GM19328 (cell line): ENCODE measurements at regions not wholly inside any gene's neighbourhood (a gene's known extent, or its start where the extent isn't known, plus 50 kb on each side); places are given as distances from the start of the nearest gene placed in this dataset.

Experiments used
- ATAC-seq: cut with Tn5 transposase; IDR thresholded peaks from one replicate; pipeline ENCODE4 v1.9.1; 2021; ENCODE audit warnings: mild to moderate bottlenecking, moderate library complexity; ENCODE audit not compliant: unreplicated experiment

DNA sequence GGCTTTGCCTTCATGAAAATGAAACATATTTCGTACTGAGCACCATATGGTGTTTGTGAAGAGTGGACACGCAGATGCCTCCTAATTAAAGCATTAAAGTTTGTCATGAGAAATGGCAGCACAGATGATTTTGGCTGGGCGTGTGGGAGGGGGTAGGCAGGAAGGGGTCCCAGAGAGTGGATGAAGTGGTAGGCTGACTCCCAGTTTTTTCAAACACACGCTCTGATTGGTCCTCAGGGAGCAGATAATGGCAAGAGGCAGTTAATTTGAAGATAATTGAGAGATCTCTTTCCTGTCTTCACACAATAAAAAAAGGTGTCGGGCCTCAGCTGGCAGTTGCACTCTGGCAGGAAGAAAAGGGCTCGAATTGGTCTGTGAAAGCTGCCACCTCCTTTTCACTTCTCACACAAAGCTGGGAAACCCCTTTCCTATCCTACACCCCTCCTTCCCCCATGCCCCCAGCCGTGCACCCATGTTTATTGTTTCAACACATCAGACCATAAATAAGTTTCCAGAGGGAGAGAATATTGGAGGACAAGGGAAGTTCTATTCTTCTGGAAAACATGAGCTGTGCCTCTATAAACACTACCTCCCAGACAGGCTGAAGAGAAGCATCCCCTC, 429.6 kb downstream of the ARHGEF28 start:
- no peak for ATAC-seq

- no peak for ATAC-seq
Measured at GRCh38 chr5:74054641-74055421, 428.8 kb downstream of the ARHGEF28 start.

DNA sequence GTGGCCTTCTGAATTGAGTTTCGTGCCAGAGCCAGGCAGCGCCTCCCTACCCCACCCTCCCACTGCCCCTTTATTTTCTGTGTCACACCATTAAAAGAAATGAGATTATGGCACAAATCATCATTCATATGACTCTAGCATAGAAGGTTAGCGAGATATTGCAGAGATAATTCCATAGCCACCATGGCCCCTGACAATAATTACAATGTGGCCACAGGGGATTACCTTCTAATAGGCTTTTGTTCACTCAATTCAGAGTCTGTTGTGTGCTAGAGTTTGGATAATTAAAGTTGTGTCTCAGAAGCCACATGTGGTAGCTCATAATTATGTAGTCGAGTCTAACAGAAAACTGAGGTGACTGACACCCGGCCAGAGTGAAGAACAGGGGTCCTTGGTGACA, 428.1 kb downstream of the ARHGEF28 start:
- no peak for ATAC-seq

DNA sequence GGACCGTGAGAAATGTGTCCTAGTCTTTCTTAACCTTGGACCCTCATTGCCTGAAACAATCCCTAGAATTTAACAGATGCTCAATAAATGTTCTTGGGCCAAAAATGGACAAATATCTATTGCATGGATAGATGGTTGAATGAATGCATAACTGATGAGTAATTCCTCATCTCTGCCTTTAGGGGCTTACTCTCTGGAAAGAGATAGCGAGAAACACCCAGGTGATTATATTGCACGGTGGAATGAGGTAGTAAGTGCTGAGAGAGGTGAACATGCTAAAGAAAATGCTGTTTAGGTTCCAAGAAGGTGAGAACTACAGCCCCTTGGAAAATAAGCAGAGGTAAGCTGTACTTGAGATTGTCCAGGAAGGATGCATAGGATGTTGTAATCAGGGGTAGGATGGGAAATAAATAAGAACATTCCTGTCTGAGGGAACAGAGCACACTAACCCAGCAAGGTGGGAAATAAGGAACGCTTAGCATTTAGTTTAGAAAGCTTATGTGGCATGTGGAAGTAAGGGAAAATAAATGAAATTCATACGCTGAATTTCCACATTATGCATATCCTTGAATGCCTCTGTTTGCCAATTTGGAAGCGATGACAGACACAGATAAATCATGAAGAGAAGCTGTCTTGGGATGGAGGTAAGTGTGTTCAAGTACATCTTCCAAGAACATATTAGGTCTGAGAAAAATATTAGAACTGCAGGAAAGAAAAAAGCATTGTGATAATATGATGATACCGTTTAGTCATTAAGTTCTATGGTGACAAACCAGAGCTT, 426.6 kb downstream of the ARHGEF28 start:
- ATAC-seq = no peak

- ATAC-seq = no peak
Measured at GRCh38 chr5:74051076-74051475, 425.1 kb downstream of the ARHGEF28 start.

GRCh38 chr5:74044936-74045335, 418.9 kb downstream of the ARHGEF28 start:
- ATAC-seq = no peak

GRCh38 chr5:74042959-74043358, 417.0 kb downstream of the ARHGEF28 start:
- no peak for ATAC-seq

DNA sequence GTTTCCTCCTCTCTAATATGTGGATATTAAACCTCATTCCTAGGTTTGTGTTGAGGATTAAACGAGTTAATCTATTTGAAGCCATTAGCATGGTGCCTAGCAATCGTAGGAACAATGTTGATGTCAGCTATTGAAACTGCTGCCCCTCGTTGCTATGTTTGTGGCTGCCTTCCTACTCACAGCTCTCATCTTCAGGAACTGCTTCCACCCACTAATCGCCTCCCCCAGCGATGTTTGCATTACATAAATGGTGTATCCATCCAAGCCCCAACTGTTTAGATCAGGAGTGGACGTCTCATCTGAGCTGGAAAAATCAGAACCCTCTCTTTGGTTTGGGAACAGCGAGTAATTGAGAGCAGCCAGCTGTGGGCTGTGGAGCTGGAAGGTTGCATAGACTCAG, 416.6 kb downstream of the ARHGEF28 start:
- no peak for ATAC-seq

- no peak for ATAC-seq
Measured at GRCh38 chr5:74041913-74042312, 415.9 kb downstream of the ARHGEF28 start.

- no peak for ATAC-seq
Measured at GRCh38 chr5:74040811-74041491, 415.0 kb downstream of the ARHGEF28 start.

- ATAC-seq = no peak
Measured at GRCh38 chr5:74040065-74040551, 414.1 kb downstream of the ARHGEF28 start.

GRCh38 chr5:74037321-74037720, 411.3 kb downstream of the ARHGEF28 start:
- ATAC-seq = no peak

- ATAC-seq = no peak
Measured at GRCh38 chr5:74035521-74035937, 409.5 kb downstream of the ARHGEF28 start.

GRCh38 chr5:74034733-74035132, 408.7 kb downstream of the ARHGEF28 start:
- no peak for ATAC-seq

DNA sequence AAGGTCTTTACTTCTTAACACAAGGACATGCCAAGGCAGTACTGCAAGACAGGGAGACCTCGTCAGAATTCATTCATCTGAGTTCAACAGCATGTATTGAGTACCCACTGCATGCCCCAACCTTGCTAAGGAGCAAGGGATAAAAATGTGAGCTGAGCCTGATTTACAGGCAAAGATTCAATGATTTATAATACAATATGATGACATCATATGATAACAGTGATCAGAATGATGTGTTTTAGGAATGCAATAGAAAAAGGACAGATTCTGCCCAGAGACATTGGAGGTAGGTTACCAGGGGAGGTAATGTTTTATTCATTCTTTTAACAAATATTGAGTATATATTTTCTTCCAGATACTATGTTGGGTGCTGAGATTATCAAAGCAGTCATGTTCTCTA, 406.6 kb downstream of the ARHGEF28 start:
- ATAC-seq = no peak

- no peak for ATAC-seq
Measured at GRCh38 chr5:74031536-74031935, 405.5 kb downstream of the ARHGEF28 start.

GRCh38 chr5:74030821-74031220, 404.8 kb downstream of the ARHGEF28 start:
- no peak for ATAC-seq

- no peak for ATAC-seq
Measured at GRCh38 chr5:74030371-74030770, 404.4 kb downstream of the ARHGEF28 start.

- ATAC-seq = no peak
Measured at GRCh38 chr5:74028976-74029375, 403.0 kb downstream of the ARHGEF28 start.

DNA sequence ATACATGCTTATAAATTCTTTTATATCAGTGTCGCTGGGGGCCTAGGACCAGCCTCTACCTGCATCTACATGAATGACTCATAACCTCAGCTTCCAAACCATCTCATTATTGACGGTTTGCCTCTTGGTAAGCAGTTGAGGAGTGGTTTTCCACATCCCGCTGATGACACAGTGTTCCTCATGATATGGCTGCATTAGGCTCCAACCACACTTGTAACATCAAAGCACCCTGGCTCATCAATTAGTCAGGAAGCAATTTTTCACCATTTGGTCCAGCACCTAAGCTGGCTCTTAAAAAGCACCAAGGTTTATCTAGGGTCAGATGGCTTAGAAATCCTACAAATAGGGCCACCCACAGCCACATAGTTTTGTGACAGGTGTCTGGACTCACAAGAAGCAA, 402.4 kb downstream of the ARHGEF28 start:
- ATAC-seq = no peak

DNA sequence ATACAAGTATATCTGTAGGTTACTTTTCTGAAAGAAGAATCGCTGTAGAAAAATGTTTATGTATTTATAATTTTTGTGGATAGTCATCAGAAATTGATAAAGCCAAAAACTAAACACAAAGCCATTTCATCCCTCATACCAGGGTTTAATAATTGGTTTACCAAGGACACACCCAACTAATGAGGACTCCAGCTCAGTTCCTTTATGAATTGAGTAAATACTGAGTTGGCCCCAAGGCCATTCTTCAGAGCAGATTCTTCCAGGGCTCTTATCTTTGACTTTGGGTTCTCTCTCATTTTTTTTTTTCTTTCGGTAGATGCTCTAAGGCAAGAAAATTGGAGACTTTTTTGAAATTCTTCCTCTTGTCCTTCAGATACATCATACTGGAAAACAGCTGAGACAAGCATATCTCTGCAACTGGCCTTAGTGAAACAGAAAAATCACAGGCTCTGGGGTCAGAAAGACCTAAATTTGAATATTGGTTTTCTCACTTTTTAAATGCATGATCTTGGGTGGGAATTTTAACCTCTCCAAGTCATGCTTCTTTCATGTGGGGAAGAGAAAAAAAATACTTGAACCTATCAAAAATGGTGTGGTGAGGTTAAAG, 401.8 kb downstream of the ARHGEF28 start:
- no peak for ATAC-seq
